ENCODE measurements at regions not wholly inside any gene's neighbourhood (a gene's known extent, or its start where the extent isn't known, plus 50 kb on each side); places are given as distances from the start of the nearest gene placed in this dataset.

DNA sequence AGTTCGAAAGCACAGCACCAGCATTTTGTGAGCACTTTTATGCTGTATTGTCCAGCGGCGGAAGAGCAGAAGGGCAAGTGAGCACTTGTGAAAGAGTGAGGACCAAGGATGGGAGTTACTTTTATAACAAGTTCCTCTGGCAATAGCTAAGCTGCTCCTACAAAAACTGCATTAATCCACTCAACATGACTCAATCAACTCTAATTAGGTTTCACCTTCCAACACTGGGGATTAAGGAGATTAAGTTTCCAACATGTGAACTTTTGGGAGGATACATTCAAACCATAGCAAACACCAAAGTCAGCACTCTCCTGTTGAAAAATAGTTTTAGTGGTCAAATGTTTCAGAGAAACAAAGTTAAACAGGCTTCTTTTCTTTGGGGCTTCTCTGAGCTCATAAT, 844.5 kb downstream of the REEP3 start:
- Histone ChIP-seq H3K4me1 (ENCODE audit: insufficient read depth) (no peaks in the 10 kb centered on the region), H3K4me3 (no peak overlapping the region), H3K9me3 (no peaks in the 10 kb centered on the region), H3K36me3 (no peaks in the 10 kb centered on the region), H3K27me3 (no peaks in the 10 kb centered on the region), H3K27ac (no peak overlapping the region)
- DNase-seq: no peak
- 90 to 92% (median 92%) methylated on average over 3 of the region's 3 CpGs for WGBS, 3 donors
- TF ChIP-seq CTCF (IDR thresholded peaks at IDR 0.05): no peak
- no peak for TF ChIP-seq POLR2A (IDR thresholded peaks at IDR 0.05)
- TF ChIP-seq EP300 (IDR thresholded peaks at IDR 0.05): no peak
- intact Hi-C loops (cut with DNase I): no loop called here

DNA sequence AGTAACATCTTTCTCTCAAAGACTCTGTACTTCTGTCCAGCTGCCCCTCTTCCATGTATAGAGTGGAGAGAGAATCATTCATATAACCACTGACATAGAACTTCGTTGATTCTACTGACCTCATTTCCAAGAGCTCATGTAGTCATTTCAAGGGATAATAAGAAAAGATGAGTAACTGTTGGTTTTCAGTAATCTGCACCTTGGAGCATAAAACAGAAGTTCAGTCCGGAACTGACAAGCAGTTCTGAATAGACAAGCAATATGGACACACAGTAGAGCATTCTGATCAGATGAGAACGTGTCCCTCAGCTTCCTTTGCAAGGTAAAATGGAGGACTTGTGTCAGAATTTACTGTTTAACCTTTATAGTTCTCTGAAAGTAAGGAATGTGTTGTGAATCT, 847.1 kb downstream of the REEP3 start:
- H3K4me3 ChIP-seq: no peak overlapping the region
- H3K27ac ChIP-seq: no peak overlapping the region
- no peaks in the 10 kb centered on the region for H3K9me3 ChIP-seq
- no peaks in the 10 kb centered on the region for H3K36me3 ChIP-seq
- no peak for DNase-seq
- TF ChIP-seq CTCF (IDR thresholded peaks at IDR 0.05): no peak
- no peak for TF ChIP-seq EP300 (IDR thresholded peaks at IDR 0.05)
- no peak for TF ChIP-seq POLR2A (IDR thresholded peaks at IDR 0.05)
- no peaks in the 10 kb centered on the region for H3K27me3 ChIP-seq
- H3K4me1 ChIP-seq (ENCODE audit: insufficient read depth): no peaks in the 10 kb centered on the region
- WGBS, 3 donors: 71 to 79% (median 73%) methylated on average over 3 of the region's 3 CpGs
- intact Hi-C loops (cut with DNase I): no loop called here

GRCh38 chr10:64369885-64370773, 848.9 kb downstream of the REEP3 start:
- H3K36me3 ChIP-seq: no peaks in the 10 kb centered on the region
- H3K27ac ChIP-seq: no peak overlapping the region
- no peak overlapping the region for H3K4me3 ChIP-seq
- intact Hi-C loops (cut with DNase I): no loop called here
- no peaks in the 10 kb centered on the region for H3K4me1 ChIP-seq (ENCODE audit: insufficient read depth)
- 33 to 34% (median 34%) methylated on average over 1 of the region's 1 CpG for WGBS, 3 donors
- TF ChIP-seq POLR2A (IDR thresholded peaks at IDR 0.05) (no peak), EP300 (IDR thresholded peaks at IDR 0.05) (no peak), CTCF (IDR thresholded peaks at IDR 0.05) (no peak)
- no peak for DNase-seq
- no peaks in the 10 kb centered on the region for H3K9me3 ChIP-seq
- no peaks in the 10 kb centered on the region for H3K27me3 ChIP-seq

- H3K9me3 ChIP-seq: no peaks in the 10 kb centered on the region
- TF ChIP-seq POLR2A (IDR thresholded peaks at IDR 0.05) (no peak), CTCF (IDR thresholded peaks at IDR 0.05) (no peak), EP300 (IDR thresholded peaks at IDR 0.05) (no peak)
- H3K4me1 ChIP-seq (ENCODE audit: insufficient read depth): no peaks in the 10 kb centered on the region
- intact Hi-C loops (cut with DNase I): no loop called here
- no peaks in the 10 kb centered on the region for H3K36me3 ChIP-seq
- H3K4me3 ChIP-seq: no peak overlapping the region
- no peak overlapping the region for H3K27ac ChIP-seq
- no peak for DNase-seq
- H3K27me3 ChIP-seq: no peaks in the 10 kb centered on the region
These were observed 853.1 kb downstream of the REEP3 start for GRCh38 chr10:64374346-64374745.
